Prostate gland (tissue), 2 donors: ENCODE measurements at regions not wholly inside any gene's neighbourhood (a gene's known extent, or its start where the extent isn't known, plus 50 kb on each side); places are given as distances from the start of the nearest gene placed in this dataset.

Source experiments
- CTCF ChIP-seq, 4 experiments: fragments of 200-600 bp in 2 of 4; fragments of 450-650 bp in 2 of 4; sonication (generic) in 2 of 4; IDR thresholded peaks; 1 replicate in 3 of 4; 2 replicates in 1 of 4; pipeline ENCODE4 v1.5.1; 2016 to 2019; ENCODE audit warnings: antibody characterized with exemption in 4 of 4, mild to moderate bottlenecking in 2 of 4, moderate library complexity in 2 of 4
- POLR2A ChIP-seq: fragments of 450-650 bp; IDR thresholded peaks from one replicate; pipeline ENCODE4 v1.6.1; 2016; ENCODE audit warnings: antibody characterized with exemption, mild to moderate bottlenecking
- POLR2AphosphoS5 ChIP-seq: sonication (generic); formaldehyde crosslinking; IDR thresholded peaks from one replicate; pipeline ENCODE4 v1.6.1; 2017; ENCODE audit warnings: antibody characterized with exemption

DNA sequence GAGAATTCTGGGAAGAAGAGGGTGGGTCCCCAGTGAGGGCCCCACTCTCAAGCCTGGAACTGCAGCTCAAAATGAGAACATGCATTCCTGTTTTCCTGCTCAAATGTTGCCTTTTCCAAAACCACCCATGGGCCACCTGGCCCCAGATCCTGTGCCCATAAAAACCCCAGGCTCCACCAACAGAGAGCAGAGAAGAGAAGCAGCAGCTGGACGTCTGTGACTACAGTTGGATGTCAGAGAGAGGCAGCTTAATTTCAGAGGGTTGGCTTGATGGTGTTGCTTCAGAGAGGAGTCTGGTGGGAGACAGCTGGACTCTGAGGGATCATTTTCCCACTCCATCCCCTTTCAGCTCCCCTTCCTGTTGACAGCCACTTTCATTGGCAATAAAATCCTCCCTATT is 256.4 kb downstream of the FZD1 start:
- TF ChIP-seq CTCF (IDR thresholded peaks at IDR 0.05) (no peak), POLR2AphosphoS5 (no peak), POLR2A (no peak)
